Dedifferentiated amniotic fluid mesenchymal stem cell (primary cell): ENCODE measurements at regions not wholly inside any gene's neighbourhood (a gene's known extent, or its start where the extent isn't known, plus 50 kb on each side); places are given as distances from the start of the nearest gene placed in this dataset.
"Not testable (repeated sequence)": the region's sequence is repeated elsewhere in the genome, so short reads cannot be mapped to it uniquely, and the experiment has no call there.

ENCODE experiments used
- DNase-seq: peaks from one replicate; pipeline ENCODE4 v3.0.0-alpha.2; 2016; ENCODE audit errors: extremely low spot score

DNA sequence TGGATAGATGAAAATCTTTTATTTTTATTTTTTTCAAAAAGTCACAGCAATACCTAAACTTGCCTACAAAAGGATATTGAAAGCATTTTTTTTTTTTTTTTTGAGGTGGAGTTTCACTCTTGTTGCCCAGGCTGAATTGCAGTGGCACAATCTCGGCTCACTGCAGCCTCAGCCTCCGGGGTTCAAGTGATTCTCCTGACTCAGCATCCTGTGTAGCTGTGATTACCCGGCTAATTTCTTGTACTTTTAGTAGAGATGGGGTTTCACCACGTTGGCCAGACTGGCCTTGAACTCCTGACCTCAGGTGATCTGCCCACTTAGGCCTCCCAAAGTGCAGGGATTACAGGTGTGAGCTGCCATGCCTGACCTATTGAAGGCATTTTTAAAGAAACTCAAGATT is 69.1 kb upstream of the DGKB start:
- not testable (repeated sequence) for DNase-seq

DNA sequence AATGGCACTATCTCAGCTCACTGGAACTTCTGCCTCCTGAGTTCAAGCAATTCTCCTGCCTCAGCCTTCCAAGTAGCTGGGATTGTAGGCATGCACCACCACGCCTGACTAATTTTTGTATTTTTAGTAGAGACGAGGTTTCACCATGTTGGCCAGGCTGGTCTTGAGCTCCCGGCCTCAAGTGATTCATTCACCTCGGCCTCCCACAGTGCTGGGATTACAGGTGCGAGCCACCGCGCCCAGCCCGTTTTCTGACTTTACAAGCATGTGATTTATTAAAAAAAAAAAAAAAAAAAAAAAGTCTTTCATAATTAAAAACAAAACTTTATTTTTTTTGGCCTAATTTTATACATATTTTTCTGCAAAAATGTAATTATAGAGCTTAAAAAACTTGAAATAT is 64.8 kb upstream of the DGKB start:
- DNase-seq = not testable (repeated sequence)

GRCh38 chr7:14962778-14963177 is 60.2 kb upstream of the DGKB start:
- DNase-seq = no peak

GRCh38 chr7:14960721-14961120 is 58.2 kb upstream of the DGKB start:
- DNase-seq = no peak

DNA sequence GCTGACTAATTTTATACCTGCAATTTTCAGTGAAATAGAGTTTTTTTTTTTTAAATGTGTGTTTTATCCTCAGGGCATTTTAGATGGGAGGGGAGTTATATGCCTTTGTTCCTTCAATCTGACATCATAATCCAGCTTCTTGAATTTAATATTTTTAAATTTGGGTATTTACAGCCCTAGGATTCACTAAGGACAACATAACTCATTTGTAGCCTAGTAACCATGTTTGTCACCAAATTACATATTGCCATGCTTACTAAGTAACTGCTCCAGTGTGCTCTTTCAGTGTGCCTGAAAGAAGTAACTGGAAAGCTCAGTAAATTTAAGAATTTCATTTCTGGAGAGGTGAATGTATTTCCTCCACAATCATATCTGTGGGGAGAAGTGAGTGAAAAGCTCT is 56.8 kb upstream of the DGKB start:
- no peak for DNase-seq

- no peak for DNase-seq
Observed at GRCh38 chr7:14954035-14954434, 51.5 kb upstream of the DGKB start.
